GM06990 (cell line): ENCODE measurements at regions not wholly inside any gene's neighbourhood (a gene's known extent, or its start where the extent isn't known, plus 50 kb on each side); places are given as distances from the start of the nearest gene placed in this dataset.

ENCODE experiments used
- DNase-seq: peaks from one replicate; pipeline ENCODE4 v3.0.0-alpha.2; 2011; ENCODE audit not compliant: insufficient read length; ENCODE audit errors: extremely low read depth
- H3K27me3 ChIP-seq: replicated peaks from 2 replicates; pipeline ENCODE4 v1.6.0; 2011; ENCODE audit warnings: low read length; ENCODE audit not compliant: control insufficient read depth, insufficient read depth
- H3K36me3 ChIP-seq: 2 replicates; pipeline ENCODE4 v1.5.1; 2011; ENCODE audit warnings: low read length; ENCODE audit not compliant: control insufficient read depth, insufficient read depth
- H3K4me3 ChIP-seq: replicated peaks from 2 replicates; pipeline ENCODE4 v1.5.1; 2011; ENCODE audit warnings: low read depth, mild to moderate bottlenecking, control low read depth, low read length
- TF ChIP-seq, protein P1 (sequence below): IDR thresholded peaks from 2 replicates; pipeline ENCODE4 v1.5.1; 2011; ENCODE audit warnings: low read length, control low read depth, mild to moderate bottlenecking, inconsistent platforms; ENCODE audit not compliant: insufficient read depth, poor library complexity, severe bottlenecking

DNA sequence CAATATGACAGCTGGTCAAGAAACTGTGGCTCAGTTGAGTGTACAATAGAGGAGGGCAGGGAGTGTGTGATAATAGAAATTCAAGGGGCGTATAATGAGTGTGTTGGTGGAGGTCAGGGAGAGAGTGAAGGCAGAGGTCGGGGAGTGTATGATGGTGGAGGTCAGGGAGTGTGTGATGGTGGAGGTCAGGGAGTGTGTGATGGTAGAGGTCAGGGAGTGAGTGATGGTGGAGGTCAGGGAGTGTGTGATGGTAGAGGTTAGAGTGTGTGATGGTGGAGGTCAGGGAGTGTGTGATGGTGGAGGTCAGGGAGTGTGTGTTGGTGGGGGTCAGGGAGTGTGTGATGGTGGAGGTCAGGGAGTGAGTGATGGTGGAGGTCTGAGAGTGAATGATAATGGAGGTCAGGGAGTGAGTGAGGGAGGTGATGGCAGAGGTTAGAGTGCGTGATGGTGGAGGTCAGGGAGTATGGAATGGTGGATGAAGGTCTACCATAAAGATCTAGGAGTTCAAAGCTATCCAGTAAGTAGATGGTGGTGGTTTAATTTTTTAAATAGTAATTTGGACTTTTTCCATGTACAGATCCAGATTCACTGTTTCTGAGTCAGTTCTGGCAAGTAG lies 57.7 kb upstream of the TNS3 start:
- DNase-seq: no peak
- Histone ChIP-seq H3K36me3 (no peaks in the 10 kb centered on the region), H3K27me3 (no peaks in the 10 kb centered on the region; the same call in 1 of the 2 replicates), H3K4me3 (no peak overlapping the region)
- TF ChIP-seq, protein P1, sequence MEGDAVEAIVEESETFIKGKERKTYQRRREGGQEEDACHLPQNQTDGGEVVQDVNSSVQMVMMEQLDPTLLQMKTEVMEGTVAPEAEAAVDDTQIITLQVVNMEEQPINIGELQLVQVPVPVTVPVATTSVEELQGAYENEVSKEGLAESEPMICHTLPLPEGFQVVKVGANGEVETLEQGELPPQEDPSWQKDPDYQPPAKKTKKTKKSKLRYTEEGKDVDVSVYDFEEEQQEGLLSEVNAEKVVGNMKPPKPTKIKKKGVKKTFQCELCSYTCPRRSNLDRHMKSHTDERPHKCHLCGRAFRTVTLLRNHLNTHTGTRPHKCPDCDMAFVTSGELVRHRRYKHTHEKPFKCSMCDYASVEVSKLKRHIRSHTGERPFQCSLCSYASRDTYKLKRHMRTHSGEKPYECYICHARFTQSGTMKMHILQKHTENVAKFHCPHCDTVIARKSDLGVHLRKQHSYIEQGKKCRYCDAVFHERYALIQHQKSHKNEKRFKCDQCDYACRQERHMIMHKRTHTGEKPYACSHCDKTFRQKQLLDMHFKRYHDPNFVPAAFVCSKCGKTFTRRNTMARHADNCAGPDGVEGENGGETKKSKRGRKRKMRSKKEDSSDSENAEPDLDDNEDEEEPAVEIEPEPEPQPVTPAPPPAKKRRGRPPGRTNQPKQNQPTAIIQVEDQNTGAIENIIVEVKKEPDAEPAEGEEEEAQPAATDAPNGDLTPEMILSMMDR: no peak

DNA sequence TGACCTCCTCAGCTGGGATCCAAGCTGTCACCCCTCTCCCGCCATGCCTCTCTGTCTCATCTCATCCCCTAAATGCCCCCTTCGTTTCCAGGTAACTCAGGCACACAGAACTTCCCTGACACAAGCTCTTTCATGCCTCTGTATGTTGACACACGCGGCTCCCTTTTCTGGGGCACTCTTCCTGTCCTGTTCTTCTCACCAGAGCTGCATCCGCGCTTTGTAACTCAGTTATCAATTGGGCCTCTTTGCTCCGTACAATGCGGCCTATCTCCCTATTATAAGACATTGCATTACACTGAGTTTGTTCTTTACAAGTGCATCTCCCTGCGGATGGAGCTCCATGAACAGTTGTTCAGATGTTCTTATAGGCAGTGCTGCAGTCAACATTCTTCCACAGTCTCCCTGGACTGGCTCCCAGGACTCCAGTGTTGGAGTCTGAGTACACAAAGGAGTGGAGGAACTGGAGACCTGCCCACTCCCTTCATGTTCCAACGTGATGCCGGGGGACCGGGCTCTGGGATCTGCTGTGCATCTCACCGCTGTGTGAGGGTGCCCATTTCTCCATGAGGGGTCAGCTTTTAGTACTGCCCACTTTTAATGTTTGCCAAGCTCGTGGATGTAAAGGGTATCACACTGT lies 56.9 kb upstream of the TNS3 start:
- no peak for DNase-seq
- Histone ChIP-seq H3K27me3 (no peaks in the 10 kb centered on the region; the same call in 1 of the 2 replicates), H3K36me3 (no peaks in the 10 kb centered on the region), H3K4me3 (no peak overlapping the region)
- TF ChIP-seq, protein P1: no peak

DNA sequence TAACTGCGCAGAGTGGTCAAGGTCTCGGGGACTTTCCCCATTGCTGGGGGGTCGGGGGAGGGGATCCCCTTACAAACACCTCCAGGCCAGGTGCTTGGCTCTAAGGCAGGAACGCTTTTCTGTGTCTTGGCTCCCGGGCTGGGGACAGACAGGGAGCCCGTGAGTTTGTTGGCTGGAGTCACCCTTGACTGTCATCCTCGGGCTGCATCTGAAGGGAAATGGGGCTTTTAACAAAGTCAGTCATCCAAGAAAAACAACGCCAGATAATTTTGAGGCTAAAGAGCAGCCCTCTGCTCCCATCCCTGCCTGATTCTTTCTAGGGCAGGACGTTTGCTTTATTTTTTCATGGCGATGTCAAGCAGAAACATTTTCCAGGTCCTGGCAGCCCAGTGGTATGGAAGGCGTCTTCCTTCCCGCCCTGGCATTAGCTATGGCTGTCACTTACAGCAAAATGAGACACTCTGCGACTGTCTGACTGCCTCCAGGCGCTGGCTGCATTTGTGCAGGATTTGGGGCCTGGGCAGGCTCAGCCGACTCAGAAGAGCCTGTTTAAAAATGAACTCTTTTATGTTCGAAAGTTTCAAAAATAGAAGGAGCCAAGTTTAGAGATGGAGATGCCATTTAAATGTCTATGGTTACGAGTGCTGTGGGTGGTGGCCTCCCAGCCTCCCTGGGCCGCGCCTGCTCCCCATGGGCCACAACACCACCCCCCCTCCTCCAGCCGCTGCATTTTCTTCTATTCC lies 54.7 kb upstream of the TNS3 start:
- H3K36me3 ChIP-seq: no peaks in the 10 kb centered on the region
- TF ChIP-seq, protein P1: no peak
- H3K4me3 ChIP-seq: no peak overlapping the region
- no peaks in the 10 kb centered on the region; the same call in 1 of the 2 replicates for H3K27me3 ChIP-seq
- no peak for DNase-seq

DNA sequence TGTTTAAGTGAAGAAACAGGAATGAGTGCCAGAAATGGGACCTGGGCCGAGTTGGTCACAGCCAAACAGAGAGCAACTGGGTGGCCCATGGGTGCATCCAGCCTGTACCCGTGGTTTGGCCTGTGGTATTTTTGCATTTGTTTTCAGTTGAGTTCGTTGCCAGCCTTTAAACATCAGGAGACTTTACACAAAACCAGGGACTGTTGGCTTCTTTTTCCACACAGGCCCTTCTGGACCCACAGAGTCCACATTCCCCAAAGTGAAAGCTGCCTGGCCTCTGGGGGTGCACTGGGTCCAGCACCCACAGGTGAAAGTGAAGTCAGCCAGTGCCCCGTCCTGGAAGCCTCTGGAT lies 54.1 kb upstream of the TNS3 start:
- no peak for DNase-seq
- H3K4me3 ChIP-seq: no peak overlapping the region
- H3K27me3 ChIP-seq: no peaks in the 10 kb centered on the region; the same call in 1 of the 2 replicates
- TF ChIP-seq, protein P1: no peak
- no peaks in the 10 kb centered on the region for H3K36me3 ChIP-seq

DNA sequence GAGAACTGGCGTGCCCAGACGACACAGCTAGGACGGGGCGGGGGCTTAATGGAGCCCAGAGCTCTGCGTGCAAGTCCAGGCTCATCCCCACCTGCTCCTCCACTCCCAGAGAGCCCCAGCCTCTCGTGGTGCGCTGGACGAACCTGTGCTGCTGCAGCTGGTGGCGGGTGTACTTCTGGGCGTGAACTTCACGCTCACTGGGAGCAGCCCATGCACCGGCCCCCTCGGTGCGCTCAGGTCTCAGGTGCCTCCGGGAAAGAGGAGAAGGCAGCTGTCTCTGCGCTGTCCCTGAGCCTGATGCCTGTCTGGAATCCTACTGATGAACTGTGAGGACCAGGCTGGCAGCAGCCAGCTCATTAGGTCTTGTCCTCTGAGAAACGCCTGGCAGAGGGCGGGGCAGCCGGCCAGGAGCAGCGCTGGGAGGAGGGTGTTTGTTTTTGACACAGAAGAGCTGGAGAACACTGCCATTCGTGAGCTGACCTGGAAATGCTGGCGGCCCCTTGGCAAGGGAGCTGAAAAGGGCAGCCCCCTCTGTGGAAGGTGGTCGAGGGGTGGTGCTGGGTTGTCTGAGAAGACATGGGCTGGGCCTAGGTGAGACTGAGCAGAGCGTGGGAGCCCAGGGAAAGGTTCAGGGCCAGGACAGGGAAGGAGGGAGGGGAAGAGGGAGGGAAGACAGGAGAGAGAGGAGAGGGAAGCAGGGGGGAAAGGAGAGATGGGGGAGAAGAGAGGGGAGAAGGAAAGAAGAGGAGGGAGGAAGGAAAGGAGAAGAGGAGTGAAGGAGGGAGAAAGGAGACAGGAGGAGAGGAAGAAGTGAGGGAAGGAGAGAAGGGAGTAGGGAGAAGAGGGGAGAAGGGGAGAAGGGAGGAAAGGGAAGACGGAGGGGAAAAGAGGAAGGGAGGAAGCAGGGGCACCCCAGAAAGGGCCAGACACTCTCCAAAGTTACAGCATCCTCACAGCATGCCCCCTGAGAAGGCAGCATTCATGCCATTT lies 53.5 kb upstream of the TNS3 start:
- no peak for DNase-seq
- H3K36me3 ChIP-seq: no peaks in the 10 kb centered on the region
- TF ChIP-seq, protein P1: no peak
- H3K27me3 ChIP-seq: no peaks in the 10 kb centered on the region; the same call in 1 of the 2 replicates
- no peak overlapping the region for H3K4me3 ChIP-seq
